Left lobe of liver (tissue), 2 donors: ENCODE measurements at regions not wholly inside any gene's neighbourhood (a gene's known extent, or its start where the extent isn't known, plus 50 kb on each side); places are given as distances from the start of the nearest gene placed in this dataset.
"Not testable (repeated sequence)": the region's sequence is repeated elsewhere in the genome, so short reads cannot be mapped to it uniquely, and the experiment has no call there.

ENCODE experiments used
- ATAC-seq: fragments of 200-7000 bp; cut with Tn5 transposase; one replicate; pipeline ENCODE4 v1.9.1; 2020; ENCODE audit warnings: mild to moderate bottlenecking, moderate library complexity
- DNase-seq: peaks from one replicate; pipeline ENCODE4 v3.0.0-alpha.2; 2020; ENCODE audit warnings: low spot score
- donor health status: DM: no; HTN: no; CAD: no; lungs with moderate emphysema.
- donor health status: DM: no; HTN: yes; CAD: no.

DNA sequence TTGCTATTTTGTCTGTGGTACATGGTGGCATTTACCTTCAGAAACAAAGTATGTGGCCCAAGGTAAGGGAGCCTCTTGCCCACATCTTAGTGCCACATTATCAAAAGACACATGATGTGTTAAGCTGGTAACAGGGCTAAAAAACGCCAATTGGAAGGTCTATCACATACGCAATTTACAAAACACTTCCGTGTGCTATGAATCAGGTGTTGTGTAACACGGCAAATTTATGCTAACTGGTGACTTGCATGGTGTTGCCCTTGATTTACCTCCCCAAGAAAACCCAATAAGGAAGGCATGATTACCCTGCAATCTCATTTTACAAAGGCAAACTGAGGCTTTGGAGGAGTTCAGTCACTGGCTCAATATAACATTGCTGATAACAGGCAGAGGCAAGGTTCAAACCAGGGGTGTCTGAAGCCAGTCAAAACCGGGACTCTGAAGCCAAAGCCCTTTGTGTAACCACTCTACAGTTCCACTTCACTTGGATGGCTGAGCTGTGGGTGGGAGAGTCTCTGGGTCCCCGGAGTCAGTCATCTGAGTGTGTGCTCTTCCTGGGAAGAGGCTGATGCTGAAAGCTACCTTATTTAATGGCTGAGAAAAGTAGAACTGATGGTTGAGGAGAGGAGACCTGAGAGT is 103.9 kb upstream of the BCL6 start:
- ATAC-seq (no peak), DNase-seq (no peak)

DNA sequence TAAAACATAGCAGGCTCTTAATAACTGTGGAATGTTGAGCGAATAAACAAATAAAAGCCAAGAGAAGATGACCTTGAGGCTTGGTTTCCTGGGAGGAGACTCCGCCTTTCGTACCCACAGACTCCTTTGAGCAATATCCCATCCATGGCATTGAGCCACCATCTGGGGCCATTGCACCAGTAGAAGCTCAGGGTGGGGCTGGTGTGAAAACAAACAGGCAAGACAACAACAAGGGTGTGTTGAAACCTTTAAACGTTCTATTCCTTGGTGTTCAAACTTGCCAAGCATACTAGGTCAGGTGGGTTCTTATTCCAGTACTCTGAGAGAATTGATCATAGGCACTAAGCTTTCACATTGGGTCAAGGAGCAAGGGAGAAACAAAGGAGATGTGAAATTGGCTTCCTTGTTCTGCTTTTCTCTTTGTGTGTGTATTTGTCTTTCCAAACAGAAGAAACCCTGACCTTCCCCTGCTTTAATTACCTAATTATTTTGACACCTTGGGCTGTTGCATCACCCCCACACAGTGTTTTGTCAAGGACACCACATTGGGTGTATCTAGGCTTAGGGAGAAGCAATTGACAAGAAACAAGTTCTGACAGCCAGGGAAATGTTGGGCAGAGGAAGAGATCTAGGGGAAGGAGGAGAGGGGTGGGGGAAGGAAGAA is 105.1 kb upstream of the BCL6 start:
- DNase-seq (no peak), ATAC-seq (no peak)

GRCh38 chr3:187852842-187853730 is 107.8 kb upstream of the BCL6 start:
- DNase-seq: no peak
- ATAC-seq: peak; percentile 78

DNA sequence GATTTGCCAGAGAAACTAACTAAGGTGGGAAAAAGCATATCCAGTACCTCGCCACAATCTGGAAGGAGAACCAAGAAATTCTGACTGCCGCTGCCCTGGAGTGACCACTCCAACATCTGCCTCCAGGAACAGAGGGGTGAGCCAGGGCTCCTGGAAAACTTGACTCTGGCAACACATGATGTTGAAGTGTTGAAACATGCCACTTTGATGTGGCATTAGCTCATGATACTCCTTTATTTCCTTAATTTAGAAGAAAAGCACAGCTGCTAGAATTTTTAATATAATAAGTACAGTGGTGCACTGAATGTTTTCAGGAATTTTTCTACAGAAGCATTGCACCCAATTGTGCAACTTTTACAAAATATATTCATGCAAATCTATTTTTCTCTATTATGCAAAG is 109.9 kb upstream of the BCL6 start:
- DNase-seq: no peak

GRCh38 chr3:187856555-187856954 is 111.3 kb upstream of the BCL6 start:
- ATAC-seq: no peak

More for the DNA sequence above, 109.9 kb upstream of the BCL6 start:
- no peak for ATAC-seq

DNA sequence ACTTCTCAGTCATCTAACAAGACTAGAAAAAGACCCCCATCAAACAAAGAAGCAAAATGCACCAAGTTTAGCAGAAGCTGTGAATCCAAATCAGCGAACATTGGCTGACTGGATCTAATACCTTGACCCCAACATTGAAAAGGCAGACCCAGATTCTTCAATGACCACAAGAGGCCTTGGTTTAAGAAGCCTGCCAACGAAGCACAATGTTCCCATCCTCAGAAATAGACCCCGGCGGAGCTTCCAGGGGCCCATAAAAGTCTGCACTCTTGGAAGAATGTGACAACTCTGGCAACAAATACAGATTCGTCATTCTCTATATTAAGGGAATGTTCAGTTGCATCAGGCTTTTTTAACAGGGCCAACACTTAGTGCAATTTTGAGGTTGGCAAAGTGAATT is 112.8 kb upstream of the BCL6 start:
- no peak for ATAC-seq
- no peak for DNase-seq

More at GRCh38 chr3:187856555-187856954, 111.3 kb upstream of the BCL6 start:
- DNase-seq: no peak

DNA sequence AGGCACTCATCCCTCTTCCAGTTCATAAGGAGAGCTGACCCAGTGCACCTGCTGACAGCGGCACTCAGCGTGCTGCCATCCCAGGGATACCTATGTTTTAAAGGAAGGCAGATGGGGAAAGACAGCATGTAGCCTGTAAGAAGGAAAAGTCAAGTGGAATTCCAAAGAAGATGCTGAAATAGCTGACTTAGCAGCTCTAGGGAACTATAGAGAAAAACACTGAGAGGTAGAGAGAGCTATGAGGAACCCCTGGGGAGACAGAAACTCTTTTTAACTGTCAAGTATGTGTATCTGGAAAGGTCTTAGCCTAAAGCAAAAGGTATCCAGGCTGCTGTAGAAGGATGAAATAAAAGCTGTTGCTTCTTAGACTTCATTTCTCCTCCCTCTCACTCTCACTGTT is 113.4 kb upstream of the BCL6 start:
- no peak for DNase-seq
- ATAC-seq: no peak

DNA sequence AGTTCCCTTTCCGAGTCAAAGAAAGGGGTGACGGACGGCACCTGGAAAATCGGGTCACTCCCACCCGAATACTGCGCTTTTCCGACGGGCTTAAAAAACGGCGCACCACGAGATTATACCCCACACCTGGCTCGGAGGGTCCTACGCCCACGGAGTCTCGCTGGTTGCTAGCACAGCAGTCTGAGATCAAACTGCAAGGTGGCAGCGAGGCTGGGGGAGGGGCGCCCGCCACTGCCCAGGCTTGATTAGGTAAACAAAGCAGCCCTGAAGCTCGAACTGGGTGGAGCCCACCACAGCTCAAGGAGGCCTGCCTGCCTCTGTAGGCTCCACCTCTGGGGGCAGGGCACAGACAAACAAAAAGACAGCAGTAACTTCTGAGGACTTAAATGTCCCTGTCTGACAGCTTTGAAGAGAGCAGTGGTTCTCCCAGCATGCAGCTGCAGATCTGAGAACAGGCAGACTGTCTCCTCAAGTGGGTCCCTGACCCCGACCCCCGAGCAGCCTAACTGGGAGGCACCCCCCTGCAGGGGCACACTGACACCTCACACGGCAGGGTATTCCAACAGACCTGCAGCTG is 117.5 kb upstream of the BCL6 start:
- not testable (repeated sequence) for ATAC-seq, DNase-seq

DNA sequence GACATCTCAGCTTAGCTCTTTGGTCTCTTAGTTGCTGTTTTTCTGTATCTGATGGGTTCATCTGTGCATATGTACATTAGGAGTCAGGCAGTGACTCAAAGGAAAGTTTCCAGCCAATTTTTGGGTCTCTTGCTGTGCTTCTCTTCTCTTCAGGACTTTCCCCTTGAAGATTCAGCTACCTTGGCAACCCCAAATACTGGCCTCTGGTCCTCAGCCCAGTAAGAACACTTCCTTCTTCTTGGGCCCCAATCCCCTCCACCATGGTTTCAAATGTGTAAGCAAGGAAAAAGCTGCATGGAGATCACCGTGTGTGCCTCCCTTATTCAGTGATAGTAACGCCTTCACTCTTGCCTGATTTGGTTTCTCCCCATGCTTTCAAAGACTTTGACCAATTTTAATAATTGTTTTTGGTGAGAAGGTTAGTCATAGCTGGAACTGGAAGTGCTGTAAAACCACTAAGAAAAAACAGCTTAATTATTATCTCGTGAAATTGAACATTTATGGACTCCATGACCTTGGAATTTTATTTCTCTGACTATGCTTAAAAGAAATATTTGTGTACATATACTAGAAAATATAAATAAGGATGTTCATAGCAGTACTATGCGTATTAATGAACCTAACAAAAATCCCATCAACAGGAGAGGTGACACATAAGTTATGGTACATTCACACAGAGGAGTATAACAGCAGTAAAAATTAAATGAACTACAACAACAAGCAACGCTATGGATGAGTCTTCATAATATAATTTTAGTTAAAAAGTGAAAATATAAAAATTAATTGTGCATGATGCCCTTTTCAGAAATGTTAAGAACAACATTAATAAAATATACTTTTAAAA is 125.3 kb upstream of the BCL6 start:
- ATAC-seq (no peak), DNase-seq (no peak)

DNA sequence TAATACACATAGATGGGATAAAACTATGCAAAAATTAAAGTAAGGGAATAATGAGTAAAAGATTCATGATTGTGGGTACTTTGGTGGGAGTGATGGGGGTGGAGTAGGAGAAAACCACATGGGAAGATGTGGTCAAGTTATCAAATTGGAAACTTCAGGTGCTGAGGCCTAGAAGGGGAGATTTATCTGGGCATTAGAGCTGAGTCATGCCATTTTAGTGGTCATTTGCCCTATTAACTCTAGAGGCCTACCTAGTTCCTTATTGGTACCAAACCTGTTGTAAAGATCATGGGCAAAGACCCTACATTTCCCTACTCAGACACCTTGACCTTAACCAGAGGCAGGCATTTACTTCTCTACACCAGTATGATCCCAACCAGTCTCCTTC is 125.9 kb upstream of the BCL6 start:
- ATAC-seq (no peak), DNase-seq (no peak)

DNA sequence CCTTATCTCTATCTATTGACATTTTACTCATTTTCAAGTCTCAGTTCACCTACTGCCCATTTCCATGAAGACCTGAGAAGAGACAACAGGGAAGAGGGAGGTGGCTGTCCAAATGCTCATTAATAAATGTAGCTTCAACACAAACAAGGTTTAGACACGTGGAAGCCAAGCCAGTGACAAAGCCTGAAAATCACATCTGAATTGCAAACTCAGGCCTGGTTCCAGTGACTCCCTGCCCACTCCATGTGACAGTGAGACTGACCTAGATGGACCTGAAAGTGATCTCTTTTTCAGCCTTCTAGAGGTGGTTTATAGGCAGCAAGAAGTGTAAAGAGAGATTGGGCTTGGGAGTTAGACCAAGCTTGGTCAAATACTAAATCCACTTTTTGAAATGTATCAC is 126.6 kb upstream of the BCL6 start:
- no peak for ATAC-seq

DNA sequence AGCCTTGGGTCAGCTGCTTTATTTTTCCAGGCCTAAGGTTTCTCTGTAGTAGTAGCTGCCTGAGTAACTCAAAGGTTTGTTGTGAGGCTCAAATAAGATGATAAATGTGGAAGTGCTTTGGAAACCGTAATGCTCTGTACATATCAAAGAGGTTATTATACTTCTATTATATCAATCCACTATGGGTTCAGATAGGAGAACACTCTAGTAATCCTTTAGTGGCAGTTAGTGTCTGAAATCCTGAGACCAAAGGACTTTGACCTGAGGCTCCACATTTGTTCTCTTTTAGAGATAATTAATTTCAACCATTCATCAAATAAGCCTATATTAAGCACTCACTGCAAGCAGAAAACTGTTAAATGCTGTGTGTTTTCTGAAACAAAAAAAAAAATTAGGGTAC is 128.6 kb upstream of the BCL6 start:
- DNase-seq (no peak), ATAC-seq (no peak)

More for the DNA sequence above, 126.6 kb upstream of the BCL6 start:
- no peak for DNase-seq

DNA sequence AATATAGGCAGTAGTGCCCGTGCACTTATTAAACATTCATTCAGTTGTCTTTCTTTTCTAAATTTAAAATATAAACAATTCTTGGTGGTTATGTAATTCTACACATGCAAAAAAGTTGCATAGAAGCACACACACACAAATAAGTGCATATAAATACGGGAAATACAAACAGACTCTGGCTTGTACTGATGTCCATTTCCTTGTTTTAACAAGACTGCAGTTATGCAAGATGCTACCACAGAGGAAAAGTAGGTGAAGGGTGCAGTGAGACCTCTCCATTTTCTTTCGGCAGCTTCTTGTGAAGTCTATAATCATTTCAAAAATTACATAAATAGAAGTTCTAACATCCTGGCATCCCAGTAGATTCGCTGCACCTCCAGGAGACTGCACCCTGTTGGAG is 130.6 kb upstream of the BCL6 start:
- ATAC-seq (no peak), DNase-seq (no peak)

DNA sequence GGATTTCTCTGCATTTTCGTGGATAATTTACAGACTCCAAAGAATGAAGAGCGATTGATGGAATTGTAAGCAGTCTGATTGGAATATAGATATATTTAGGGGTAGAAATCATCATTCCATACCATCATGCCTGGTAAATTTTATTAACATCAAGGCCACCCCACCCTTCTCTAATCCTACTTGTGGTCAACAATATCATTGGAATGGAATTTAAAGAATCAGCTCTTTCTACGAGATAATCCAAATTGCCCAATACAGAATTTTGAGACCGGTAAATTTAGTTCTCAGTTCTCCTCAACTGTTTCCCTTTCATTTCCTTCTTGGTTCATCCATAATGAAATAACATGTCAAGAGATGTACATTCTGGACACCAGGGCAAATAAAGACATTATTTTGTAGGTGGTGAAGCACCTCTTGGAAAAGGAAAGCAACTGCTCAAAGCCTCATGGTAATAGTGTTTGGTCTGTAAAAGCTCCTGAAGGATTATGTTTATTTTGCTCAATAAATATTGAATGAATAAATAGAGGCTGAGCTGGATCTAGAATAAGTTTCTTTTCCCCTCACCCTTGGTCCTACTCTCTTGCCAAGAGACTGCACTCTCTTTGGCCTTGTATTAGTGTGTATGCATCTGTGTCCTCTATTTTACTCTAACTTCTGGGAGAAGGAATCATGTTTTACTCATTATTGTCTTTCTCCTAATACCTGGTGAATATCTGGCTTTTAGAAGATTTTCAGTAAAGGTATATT is 133.7 kb upstream of the BCL6 start:
- ATAC-seq (peak; percentile 95), DNase-seq (no peak)

DNA sequence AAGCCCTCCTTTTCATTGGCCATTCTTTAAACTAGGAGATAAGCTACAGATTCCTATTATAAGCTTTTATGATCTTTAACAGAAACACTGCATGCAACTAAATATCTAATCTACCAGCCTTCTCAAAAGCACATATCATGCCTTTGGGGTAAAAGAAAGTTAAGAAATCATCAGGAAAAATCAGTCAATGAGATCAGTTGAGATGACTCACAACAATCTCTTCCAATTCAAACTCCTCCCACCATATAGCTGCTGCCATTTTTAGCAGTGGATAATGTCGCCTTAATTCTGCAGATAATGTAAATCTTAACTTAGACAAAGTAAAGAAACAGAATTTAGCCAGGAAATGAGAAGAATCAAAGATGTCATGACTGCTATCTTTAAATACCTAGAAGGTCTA is 135.2 kb upstream of the BCL6 start:
- DNase-seq: no peak
- ATAC-seq: no peak

DNA sequence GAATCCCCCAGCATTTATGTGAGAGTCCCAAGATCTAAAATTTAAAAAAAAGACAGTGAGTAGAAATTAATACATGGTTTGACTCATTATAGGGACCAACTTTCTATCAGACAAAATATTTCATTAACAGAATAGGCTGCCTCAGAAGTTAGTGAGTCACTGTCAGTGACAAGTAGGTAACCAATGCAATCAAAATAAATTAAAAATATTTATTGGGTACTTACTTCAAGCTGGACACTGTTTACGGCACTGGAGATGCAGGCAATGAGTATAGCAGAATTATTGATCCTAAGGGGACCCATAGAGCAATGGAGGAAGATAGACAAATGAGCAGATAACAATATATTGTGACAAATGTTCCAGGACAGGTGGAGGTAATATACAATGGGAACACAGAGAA is 135.6 kb upstream of the BCL6 start:
- DNase-seq: no peak
- ATAC-seq: no peak

GRCh38 chr3:187888701-187889100 is 143.4 kb upstream of the BCL6 start:
- DNase-seq (no peak), ATAC-seq (no peak)

GRCh38 chr3:187889106-187889505 is 143.8 kb upstream of the BCL6 start:
- DNase-seq (no peak), ATAC-seq (no peak)

DNA sequence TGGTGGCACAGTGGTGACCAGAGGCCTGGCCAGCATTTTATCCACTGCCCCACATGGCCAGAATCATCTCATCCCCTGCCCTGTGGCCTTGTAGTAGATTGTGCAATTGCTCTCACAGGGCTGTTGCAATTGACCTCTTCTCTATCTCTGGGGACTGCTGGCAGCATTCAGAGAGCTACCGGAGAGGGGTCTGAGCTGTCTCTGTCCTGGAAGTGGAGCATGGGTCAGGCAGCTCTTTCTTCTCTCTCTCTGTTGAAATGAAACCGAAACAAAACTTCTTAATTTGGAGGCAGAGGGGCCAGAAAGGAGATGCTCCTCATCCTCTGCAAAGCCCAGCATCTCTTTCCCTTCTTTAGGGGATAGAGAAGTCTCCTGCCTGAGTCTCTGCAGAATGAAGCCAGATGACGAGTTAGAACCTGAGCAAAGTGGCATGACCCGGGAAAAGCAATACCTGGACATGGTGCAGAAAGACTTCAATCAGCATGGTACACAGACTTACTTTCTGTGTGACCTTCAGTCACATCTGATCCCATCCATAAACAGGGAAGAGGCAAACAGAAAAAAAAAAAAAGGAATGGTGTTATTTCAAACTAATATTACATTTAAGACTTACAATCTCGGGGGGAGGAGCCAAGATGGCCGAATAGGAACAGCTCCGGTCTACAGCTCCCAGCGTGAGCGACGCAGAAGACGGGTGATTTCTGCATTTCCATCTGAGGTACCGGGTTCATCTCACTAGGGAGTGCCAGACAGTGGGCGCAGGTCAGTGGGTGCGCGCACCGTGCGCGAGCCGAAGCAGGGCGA is 144.5 kb upstream of the BCL6 start:
- peak; percentile 100 for ATAC-seq

More for the DNA sequence above, 144.5 kb upstream of the BCL6 start:
- peak; percentile 78 for DNase-seq
